WTC11 (cell line): ENCODE measurements at regions not wholly inside any gene's neighbourhood (a gene's known extent, or its start where the extent isn't known, plus 50 kb on each side); places are given as distances from the start of the nearest gene placed in this dataset.

Source experiments
- ATAC-seq: fragments of 200-7000 bp; cut with Tn5 transposase; 2 replicates; pipeline ENCODE4 v1.10.0; 2021; ENCODE audit warnings: mild to moderate bottlenecking, moderate library complexity
- CTCF ChIA-PET: fragments of 300-600 bp; sonication (Branson Sonifier 250); formaldehyde crosslinking; loops from one replicate; lab custom pipeline; 2021; ENCODE audit warnings: antibody characterized with exemption; lab: Charles Lee
- POLR2A ChIA-PET: fragments of 350-600 bp; sonication (Branson Sonifier 250); formaldehyde crosslinking; loops from one replicate; lab custom pipeline; 2021; ENCODE audit warnings: antibody characterized with exemption; lab: Charles Lee
- DNase-seq: peaks from one replicate; pipeline ENCODE4 v3.0.0; 2021; ENCODE audit warnings: low spot score
- H3K27ac Mint-ChIP-seq: 2 replicates; pipeline ENCODE4 v1.8.0; 2021; ENCODE audit warnings: mixed read lengths
- H3K27me3 Mint-ChIP-seq: 2 replicates; pipeline ENCODE4 v1.8.0; 2021; ENCODE audit warnings: low read depth, mild to moderate bottlenecking, moderate library complexity, mixed read lengths
- H3K36me3 Mint-ChIP-seq: 2 replicates; pipeline ENCODE4 v1.8.0; 2021; ENCODE audit warnings: mixed read lengths
- H3K4me1 Mint-ChIP-seq: 2 replicates; pipeline ENCODE4 v1.8.0; 2022; ENCODE audit warnings: mixed read lengths
- H3K4me3 Mint-ChIP-seq: 2 replicates; pipeline ENCODE4 v1.8.0; 2021; ENCODE audit warnings: mild to moderate bottlenecking, moderate library complexity, mixed read lengths
- H3K9me3 Mint-ChIP-seq: 2 replicates; pipeline ENCODE4 v1.8.0; 2021; ENCODE audit warnings: mixed read lengths
- ATF1 ChIP-seq: sonication (generic); formaldehyde crosslinking; IDR thresholded peaks from 2 replicates; pipeline ENCODE4 v1.8.1; 2023; ENCODE audit warnings: mild to moderate bottlenecking, moderate library complexity, missing genetic modification reagents
- CREB1 ChIP-seq: sonication (generic); formaldehyde crosslinking; IDR thresholded peaks from 2 replicates; pipeline ENCODE4 v1.8.0; 2023; ENCODE audit warnings: mild to moderate bottlenecking, missing genetic modification reagents
- GABPB1 ChIP-seq: sonication (generic); formaldehyde crosslinking; IDR thresholded peaks from 2 replicates; pipeline ENCODE4 v1.8.1; 2023; ENCODE audit warnings: mild to moderate bottlenecking, missing genetic modification reagents
- GTF2I ChIP-seq: fragments of 250-450 bp; sonication (Bioruptor Pico); conservative IDR thresholded peaks from 2 replicates; pipeline ENCODE4 v1.4.0; 2021; ENCODE audit warnings: mild to moderate bottlenecking
- JUN ChIP-seq: sonication (generic); formaldehyde crosslinking; IDR thresholded peaks from 2 replicates; pipeline ENCODE4 v1.8.0; 2023; ENCODE audit warnings: mild to moderate bottlenecking, missing genetic modification reagents
- NR3C1 ChIP-seq: sonication (generic); formaldehyde crosslinking; conservative IDR thresholded peaks from 2 replicates; pipeline ENCODE4 v1.8.1; 2023; ENCODE audit warnings: low read depth, mild to moderate bottlenecking, missing genetic modification reagents
- SMAD3 ChIP-seq: sonication (generic); formaldehyde crosslinking; IDR thresholded peaks from 2 replicates; pipeline ENCODE4 v1.8.0; 2022; ENCODE audit warnings: missing genetic modification reagents, mild to moderate bottlenecking, borderline replicate concordance
- SOX15 ChIP-seq: fragments of 250-450 bp; sonication (Bioruptor Pico); IDR thresholded peaks from 2 replicates; pipeline ENCODE4 v1.9.0; 2021; ENCODE audit warnings: mild to moderate bottlenecking
- TEAD1 ChIP-seq: sonication (generic); formaldehyde crosslinking; IDR thresholded peaks from 2 replicates; pipeline ENCODE4 v1.8.0; 2022; ENCODE audit warnings: mild to moderate bottlenecking, missing genetic modification reagents
- TP53 ChIP-seq: sonication (generic); formaldehyde crosslinking; IDR thresholded peaks from 2 replicates; pipeline ENCODE4 v1.8.1; 2023; ENCODE audit warnings: mild to moderate bottlenecking, missing genetic modification reagents
- ZNF219 ChIP-seq: sonication (generic); formaldehyde crosslinking; IDR thresholded peaks from 2 replicates; pipeline ENCODE4 v1.8.0; 2023; ENCODE audit warnings: missing genetic modification reagents, mild to moderate bottlenecking, borderline replicate concordance
- ZNF317 ChIP-seq: sonication (generic); formaldehyde crosslinking; IDR thresholded peaks from 2 replicates; pipeline ENCODE4 v1.8.1; 2023; ENCODE audit warnings: low read depth, mild to moderate bottlenecking, moderate library complexity, missing genetic modification reagents, borderline replicate concordance
- TF ChIP-seq, protein P1 (sequence below): sonication (generic); formaldehyde crosslinking; IDR thresholded peaks from 2 replicates; pipeline ENCODE4 v1.8.0; 2022; ENCODE audit warnings: mild to moderate bottlenecking, missing genetic modification reagents
- TF ChIP-seq, protein P2 (sequence below): sonication (generic); formaldehyde crosslinking; IDR thresholded peaks from 2 replicates; pipeline ENCODE4 v1.8.0; 2023; ENCODE audit warnings: mild to moderate bottlenecking, missing genetic modification reagents
- TF ChIP-seq, protein P3 (sequence below): sonication (generic); formaldehyde crosslinking; IDR thresholded peaks from 2 replicates; pipeline ENCODE4 v1.8.0; 2022; ENCODE audit warnings: missing genetic modification reagents
- TF ChIP-seq, protein P4 (sequence below): sonication (generic); formaldehyde crosslinking; IDR thresholded peaks from 2 replicates; pipeline ENCODE4 v1.8.0; 2022; ENCODE audit warnings: mild to moderate bottlenecking, missing genetic modification reagents
- TF ChIP-seq, protein P5 (sequence below): fragments of 250-450 bp; sonication (Bioruptor Pico); IDR thresholded peaks from 2 replicates; pipeline ENCODE4 v1.9.0; 2021; ENCODE audit warnings: moderate library complexity, mild to moderate bottlenecking, inconsistent platforms, borderline replicate concordance
- TF ChIP-seq, protein P6 (sequence below): fragments of 250-450 bp; sonication (Bioruptor Pico); IDR thresholded peaks from 2 replicates; pipeline ENCODE4 v1.9.0; 2021; ENCODE audit warnings: mild to moderate bottlenecking
- TF ChIP-seq, protein P7 (sequence below): sonication (generic); formaldehyde crosslinking; conservative IDR thresholded peaks from 2 replicates; pipeline ENCODE4 v1.8.1; 2023; ENCODE audit warnings: mild to moderate bottlenecking, low read depth, missing genetic modification reagents, moderate library complexity
- TF ChIP-seq, protein P8 (sequence below): sonication (generic); formaldehyde crosslinking; IDR thresholded peaks from 2 replicates; pipeline ENCODE4 v1.8.0; 2023; ENCODE audit warnings: missing genetic modification reagents

DNA sequence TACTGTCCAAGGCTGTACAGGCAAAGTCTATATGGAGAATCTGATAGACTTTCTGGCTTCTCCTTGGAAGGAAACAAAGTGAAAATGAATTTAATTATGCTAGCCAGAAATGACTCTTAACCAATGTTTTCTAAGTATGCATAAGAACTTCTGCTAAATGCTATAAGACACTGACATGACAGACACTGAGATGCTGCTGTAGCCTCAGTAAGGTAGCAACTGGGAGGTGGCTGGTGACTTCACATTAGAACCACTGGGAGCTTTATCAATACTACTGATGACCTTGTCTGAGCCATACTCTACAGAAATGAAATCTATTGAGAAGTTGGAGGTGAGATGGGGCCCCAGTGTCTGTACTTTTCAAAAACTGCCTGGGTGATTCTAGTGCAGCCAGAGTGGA lies 188.6 kb downstream of the ZNF365 start:
- Mint-ChIP-seq H3K4me3 (no peak overlapping the region), H3K27me3 (no peaks in the 10 kb centered on the region), H3K9me3 (peaks cover 4% of the 10 kb centered on the region), H3K36me3 (no peaks in the 10 kb centered on the region), H3K4me1 (0 out of 2 replicates have a peak, but pooled peaks cover 4% of the 10 kb centered on the region), H3K27ac (no peak overlapping the region)
- TF ChIP-seq TP53 = no peak
- TF ChIP-seq TEAD1 = no peak
- no peak for TF ChIP-seq ZNF219 (CRISPR knock-in tag)
- no peak for TF ChIP-seq ZNF317 (CRISPR knock-in tag)
- TF ChIP-seq, protein P1, sequence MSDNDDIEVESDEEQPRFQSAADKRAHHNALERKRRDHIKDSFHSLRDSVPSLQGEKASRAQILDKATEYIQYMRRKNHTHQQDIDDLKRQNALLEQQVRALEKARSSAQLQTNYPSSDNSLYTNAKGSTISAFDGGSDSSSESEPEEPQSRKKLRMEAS (CRISPR knock-in tag) = no peak
- TF ChIP-seq, protein P2, sequence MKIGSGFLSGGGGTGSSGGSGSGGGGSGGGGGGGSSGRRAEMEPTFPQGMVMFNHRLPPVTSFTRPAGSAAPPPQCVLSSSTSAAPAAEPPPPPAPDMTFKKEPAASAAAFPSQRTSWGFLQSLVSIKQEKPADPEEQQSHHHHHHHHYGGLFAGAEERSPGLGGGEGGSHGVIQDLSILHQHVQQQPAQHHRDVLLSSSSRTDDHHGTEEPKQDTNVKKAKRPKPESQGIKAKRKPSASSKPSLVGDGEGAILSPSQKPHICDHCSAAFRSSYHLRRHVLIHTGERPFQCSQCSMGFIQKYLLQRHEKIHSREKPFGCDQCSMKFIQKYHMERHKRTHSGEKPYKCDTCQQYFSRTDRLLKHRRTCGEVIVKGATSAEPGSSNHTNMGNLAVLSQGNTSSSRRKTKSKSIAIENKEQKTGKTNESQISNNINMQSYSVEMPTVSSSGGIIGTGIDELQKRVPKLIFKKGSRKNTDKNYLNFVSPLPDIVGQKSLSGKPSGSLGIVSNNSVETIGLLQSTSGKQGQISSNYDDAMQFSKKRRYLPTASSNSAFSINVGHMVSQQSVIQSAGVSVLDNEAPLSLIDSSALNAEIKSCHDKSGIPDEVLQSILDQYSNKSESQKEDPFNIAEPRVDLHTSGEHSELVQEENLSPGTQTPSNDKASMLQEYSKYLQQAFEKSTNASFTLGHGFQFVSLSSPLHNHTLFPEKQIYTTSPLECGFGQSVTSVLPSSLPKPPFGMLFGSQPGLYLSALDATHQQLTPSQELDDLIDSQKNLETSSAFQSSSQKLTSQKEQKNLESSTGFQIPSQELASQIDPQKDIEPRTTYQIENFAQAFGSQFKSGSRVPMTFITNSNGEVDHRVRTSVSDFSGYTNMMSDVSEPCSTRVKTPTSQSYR (CRISPR knock-in tag) = no peak
- TF ChIP-seq, protein P3, sequence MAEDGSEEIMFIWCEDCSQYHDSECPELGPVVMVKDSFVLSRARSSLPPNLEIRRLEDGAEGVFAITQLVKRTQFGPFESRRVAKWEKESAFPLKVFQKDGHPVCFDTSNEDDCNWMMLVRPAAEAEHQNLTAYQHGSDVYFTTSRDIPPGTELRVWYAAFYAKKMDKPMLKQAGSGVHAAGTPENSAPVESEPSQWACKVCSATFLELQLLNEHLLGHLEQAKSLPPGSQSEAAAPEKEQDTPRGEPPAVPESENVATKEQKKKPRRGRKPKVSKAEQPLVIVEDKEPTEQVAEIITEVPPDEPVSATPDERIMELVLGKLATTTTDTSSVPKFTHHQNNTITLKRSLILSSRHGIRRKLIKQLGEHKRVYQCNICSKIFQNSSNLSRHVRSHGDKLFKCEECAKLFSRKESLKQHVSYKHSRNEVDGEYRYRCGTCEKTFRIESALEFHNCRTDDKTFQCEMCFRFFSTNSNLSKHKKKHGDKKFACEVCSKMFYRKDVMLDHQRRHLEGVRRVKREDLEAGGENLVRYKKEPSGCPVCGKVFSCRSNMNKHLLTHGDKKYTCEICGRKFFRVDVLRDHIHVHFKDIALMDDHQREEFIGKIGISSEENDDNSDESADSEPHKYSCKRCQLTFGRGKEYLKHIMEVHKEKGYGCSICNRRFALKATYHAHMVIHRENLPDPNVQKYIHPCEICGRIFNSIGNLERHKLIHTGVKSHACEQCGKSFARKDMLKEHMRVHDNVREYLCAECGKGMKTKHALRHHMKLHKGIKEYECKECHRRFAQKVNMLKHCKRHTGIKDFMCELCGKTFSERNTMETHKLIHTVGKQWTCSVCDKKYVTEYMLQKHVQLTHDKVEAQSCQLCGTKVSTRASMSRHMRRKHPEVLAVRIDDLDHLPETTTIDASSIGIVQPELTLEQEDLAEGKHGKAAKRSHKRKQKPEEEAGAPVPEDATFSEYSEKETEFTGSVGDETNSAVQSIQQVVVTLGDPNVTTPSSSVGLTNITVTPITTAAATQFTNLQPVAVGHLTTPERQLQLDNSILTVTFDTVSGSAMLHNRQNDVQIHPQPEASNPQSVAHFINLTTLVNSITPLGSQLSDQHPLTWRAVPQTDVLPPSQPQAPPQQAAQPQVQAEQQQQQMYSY = no peak
- TF ChIP-seq GABPB1 = no peak
- TF ChIP-seq GTF2I (CRISPR knock-in tag) = no peak
- no peak for TF ChIP-seq NR3C1 (CRISPR knock-in tag)
- no peak for TF ChIP-seq SMAD3 (CRISPR knock-in tag)
- TF ChIP-seq, protein P4, sequence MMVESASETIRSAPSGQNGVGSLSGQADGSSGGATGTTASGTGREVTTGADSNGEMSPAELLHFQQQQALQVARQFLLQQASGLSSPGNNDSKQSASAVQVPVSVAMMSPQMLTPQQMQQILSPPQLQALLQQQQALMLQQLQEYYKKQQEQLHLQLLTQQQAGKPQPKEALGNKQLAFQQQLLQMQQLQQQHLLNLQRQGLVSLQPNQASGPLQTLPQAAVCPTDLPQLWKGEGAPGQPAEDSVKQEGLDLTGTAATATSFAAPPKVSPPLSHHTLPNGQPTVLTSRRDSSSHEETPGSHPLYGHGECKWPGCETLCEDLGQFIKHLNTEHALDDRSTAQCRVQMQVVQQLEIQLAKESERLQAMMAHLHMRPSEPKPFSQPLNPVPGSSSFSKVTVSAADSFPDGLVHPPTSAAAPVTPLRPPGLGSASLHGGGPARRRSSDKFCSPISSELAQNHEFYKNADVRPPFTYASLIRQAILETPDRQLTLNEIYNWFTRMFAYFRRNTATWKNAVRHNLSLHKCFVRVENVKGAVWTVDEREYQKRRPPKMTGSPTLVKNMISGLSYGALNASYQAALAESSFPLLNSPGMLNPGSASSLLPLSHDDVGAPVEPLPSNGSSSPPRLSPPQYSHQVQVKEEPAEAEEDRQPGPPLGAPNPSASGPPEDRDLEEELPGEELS (CRISPR knock-in tag) = no peak
- no peak for TF ChIP-seq CREB1 (CRISPR knock-in tag)
- TF ChIP-seq, protein P5, sequence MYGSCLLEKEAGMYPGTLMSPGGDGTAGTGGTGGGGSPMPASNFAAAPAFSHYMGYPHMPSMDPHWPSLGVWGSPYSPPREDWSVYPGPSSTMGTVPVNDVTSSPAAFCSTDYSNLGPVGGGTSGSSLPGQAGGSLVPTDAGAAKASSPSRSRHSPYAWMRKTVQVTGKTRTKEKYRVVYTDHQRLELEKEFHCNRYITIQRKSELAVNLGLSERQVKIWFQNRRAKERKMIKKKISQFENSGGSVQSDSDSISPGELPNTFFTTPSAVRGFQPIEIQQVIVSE (CRISPR knock-in tag) = no peak
- TF ChIP-seq, protein P6, sequence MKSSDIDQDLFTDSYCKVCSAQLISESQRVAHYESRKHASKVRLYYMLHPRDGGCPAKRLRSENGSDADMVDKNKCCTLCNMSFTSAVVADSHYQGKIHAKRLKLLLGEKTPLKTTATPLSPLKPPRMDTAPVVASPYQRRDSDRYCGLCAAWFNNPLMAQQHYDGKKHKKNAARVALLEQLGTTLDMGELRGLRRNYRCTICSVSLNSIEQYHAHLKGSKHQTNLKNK = no peak
- no peak for TF ChIP-seq ATF1 (CRISPR knock-in tag)
- TF ChIP-seq, protein P7, sequence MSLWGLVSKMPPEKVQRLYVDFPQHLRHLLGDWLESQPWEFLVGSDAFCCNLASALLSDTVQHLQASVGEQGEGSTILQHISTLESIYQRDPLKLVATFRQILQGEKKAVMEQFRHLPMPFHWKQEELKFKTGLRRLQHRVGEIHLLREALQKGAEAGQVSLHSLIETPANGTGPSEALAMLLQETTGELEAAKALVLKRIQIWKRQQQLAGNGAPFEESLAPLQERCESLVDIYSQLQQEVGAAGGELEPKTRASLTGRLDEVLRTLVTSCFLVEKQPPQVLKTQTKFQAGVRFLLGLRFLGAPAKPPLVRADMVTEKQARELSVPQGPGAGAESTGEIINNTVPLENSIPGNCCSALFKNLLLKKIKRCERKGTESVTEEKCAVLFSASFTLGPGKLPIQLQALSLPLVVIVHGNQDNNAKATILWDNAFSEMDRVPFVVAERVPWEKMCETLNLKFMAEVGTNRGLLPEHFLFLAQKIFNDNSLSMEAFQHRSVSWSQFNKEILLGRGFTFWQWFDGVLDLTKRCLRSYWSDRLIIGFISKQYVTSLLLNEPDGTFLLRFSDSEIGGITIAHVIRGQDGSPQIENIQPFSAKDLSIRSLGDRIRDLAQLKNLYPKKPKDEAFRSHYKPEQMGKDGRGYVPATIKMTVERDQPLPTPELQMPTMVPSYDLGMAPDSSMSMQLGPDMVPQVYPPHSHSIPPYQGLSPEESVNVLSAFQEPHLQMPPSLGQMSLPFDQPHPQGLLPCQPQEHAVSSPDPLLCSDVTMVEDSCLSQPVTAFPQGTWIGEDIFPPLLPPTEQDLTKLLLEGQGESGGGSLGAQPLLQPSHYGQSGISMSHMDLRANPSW (CRISPR knock-in tag) = no peak
- no peak for TF ChIP-seq SOX15 (CRISPR knock-in tag)
- TF ChIP-seq, protein P8, sequence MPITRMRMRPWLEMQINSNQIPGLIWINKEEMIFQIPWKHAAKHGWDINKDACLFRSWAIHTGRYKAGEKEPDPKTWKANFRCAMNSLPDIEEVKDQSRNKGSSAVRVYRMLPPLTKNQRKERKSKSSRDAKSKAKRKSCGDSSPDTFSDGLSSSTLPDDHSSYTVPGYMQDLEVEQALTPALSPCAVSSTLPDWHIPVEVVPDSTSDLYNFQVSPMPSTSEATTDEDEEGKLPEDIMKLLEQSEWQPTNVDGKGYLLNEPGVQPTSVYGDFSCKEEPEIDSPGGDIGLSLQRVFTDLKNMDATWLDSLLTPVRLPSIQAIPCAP (CRISPR knock-in tag) = no peak
- TF ChIP-seq JUN = no peak
- ChIA-PET CTCF (no interaction called here), POLR2A (no interaction called here)
- ATAC-seq (no peak), DNase-seq (no peak)
